Sciatic nerve (tissue), 2 donors: ENCODE measurements at regions not wholly inside any gene's neighbourhood (a gene's known extent, or its start where the extent isn't known, plus 50 kb on each side); places are given as distances from the start of the nearest gene placed in this dataset.

Source experiments
- ATAC-seq: fragments of 200-7000 bp; cut with Tn5 transposase; one replicate; pipeline ENCODE4 v1.9.1; 2020; ENCODE audit warnings: mild to moderate bottlenecking, moderate library complexity
- DNase-seq: peaks from one replicate; pipeline ENCODE4 v3.0.0-alpha.2; 2020; ENCODE audit warnings: low spot score
- intact Hi-C: fragments of 100-400 bp; cut with DNase I; formaldehyde crosslinking; loops from one replicate; pipeline ENCODE4 v1.14.2; 2022
- donor health status: DM: no; HTN: no; CAD: no.
- donor health status: DM: no; HTN: no; CAD: no.

DNA sequence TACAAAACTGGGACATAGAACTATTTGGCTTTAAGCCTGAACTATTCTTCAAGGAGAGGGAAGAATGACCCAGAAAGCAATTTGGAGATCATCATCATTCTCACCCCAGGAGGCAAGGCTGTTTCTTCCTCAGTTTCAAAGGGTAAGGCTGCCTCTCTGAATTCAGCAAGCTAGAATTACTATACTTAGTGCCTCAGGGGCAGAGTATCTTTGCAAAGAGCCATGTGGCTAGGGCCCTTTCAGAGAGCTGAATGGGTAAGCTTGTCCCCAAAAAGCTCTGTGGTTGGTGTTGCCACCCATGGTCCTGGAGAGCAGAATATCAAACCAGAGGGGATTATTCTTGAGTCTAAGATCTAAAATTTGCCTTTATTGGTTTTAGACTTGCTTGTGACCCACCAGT, 720.3 kb upstream of the ARPP21 start:
- ATAC-seq (no peak), DNase-seq (no peak)
- intact Hi-C loops: no loop called here

- no peak for ATAC-seq
These were observed 718.5 kb upstream of the ARPP21 start for GRCh38 chr3:34920806-34921205.

GRCh38 chr3:34924961-34925360, 714.4 kb upstream of the ARPP21 start:
- ATAC-seq: no peak
- intact Hi-C loops: no loop called here
- no peak for DNase-seq

More at GRCh38 chr3:34920806-34921205, 718.5 kb upstream of the ARPP21 start:
- no peak for DNase-seq
- intact Hi-C loops: no loop called here

GRCh38 chr3:34925851-34926250, 713.5 kb upstream of the ARPP21 start:
- ATAC-seq (no peak), DNase-seq (no peak)
- intact Hi-C loops: no loop called here

DNA sequence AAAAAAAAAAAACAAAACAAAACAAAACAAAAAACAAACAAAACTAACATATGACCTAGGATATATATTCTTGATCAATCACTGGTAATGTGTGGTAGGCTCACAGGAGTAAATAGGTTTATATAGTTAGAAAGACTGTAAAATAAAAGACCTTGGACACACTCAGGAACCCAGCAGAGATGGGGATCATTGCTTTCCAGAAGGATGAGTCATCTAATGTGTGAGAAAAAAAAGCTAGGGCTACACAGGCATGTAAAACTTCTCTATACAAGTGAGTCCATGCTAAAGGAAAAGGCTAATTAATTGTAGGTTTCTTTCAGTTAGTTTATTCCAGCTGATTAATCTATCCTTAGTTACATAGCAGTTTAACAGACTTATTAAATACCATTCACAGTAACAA, 710.3 kb upstream of the ARPP21 start:
- intact Hi-C loops: no loop called here
- no peak for ATAC-seq
- no peak for DNase-seq

DNA sequence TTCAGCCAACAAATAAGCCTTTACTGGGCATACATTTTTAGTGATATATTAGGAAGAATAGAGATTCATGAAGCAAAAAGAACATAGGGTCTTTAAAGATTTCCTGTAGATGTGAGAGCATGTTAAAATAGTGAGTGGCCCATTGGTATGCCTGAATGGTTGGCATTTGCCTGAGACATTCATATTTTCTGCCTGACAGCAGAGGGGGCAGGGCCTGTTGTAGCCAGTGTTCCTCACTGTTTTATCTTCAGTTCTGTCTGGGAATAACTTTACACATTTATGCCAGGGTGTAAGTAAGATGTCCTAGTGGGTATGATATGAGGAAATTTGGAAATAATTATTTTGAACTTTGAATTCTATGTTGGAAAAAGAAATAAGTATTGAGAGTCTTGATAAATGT, 704.7 kb upstream of the ARPP21 start:
- intact Hi-C loops: no loop called here
- ATAC-seq (no peak), DNase-seq (no peak)

GRCh38 chr3:34938784-34939183, 700.5 kb upstream of the ARPP21 start:
- ATAC-seq: no peak
- intact Hi-C loops: no loop called here
- DNase-seq: no peak

GRCh38 chr3:34942256-34942655, 697.1 kb upstream of the ARPP21 start:
- no peak for ATAC-seq
- no peak for DNase-seq
- intact Hi-C loops: no loop called here

DNA sequence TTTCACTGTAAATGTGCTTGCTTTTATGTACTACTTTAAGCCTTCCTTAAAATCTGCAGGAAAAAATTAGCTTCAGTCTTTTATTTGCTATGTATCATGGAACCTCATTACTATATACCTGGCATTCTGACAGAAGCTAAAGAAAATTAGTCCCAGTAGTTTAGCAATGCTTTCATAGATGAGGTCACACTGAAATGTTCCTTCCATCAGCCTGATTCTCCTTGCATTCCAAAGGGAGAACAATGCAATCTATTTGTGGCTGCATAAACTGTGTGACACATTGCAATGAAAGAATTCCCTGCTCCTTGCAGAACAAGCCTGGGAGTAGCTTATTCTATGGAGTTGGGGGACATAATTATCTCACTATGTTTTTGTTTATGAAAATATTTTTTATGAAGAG, 691.5 kb upstream of the ARPP21 start:
- DNase-seq: no peak
- no peak for ATAC-seq
- intact Hi-C loops: no loop called here

GRCh38 chr3:34948517-34948916, 690.8 kb upstream of the ARPP21 start:
- no peak for ATAC-seq
- intact Hi-C loops: no loop called here

DNA sequence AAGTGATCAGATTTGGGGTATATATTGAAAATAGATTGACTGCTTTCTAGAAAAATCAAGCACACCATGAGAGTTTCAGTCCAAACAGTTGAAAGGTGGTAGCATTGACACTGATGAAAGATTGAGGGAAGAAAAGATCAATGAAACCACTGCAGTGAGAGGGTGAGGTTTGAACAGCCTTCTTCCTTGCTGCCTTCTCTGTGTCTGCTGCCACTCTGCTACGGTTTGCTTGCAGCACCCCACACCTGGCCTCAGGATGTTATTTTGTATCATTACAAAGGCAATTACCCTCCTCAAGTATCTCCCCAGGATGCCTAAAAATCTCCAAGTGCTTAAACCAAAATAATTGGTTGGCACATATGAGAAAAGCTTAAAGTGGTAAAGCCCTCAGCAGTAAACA, 683.6 kb upstream of the ARPP21 start:
- DNase-seq: no peak
- intact Hi-C loops: no loop called here
- ATAC-seq: no peak

More at GRCh38 chr3:34948517-34948916, 690.8 kb upstream of the ARPP21 start:
- DNase-seq: no peak

- no peak for DNase-seq
- ATAC-seq: no peak
- intact Hi-C loops: no loop called here
These were observed 682.8 kb upstream of the ARPP21 start for GRCh38 chr3:34956511-34956910.

DNA sequence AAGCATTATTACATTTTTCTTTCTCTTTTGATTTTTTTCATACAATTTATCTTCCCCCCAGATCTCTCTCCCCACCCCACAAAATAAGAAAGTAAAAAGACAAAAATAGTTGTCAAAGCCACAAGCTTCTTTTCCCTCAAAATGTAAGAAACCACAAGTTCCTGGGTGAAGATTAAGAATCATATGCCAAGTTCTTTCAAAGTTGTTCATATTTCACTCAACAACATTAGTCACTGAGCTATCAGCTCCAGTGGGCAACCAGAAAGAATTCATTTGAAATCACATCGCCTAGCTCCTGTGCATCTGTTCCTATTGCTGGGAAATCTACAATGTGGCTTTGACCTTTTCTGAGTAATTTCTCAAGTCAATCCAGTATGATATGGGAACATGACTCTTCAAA, 681.6 kb upstream of the ARPP21 start:
- intact Hi-C loops: no loop called here
- DNase-seq (no peak), ATAC-seq (no peak)

GRCh38 chr3:34969513-34969912, 669.8 kb upstream of the ARPP21 start:
- no peak for DNase-seq
- ATAC-seq: no peak
- intact Hi-C loops: no loop called here

- ATAC-seq (no peak), DNase-seq (no peak)
- intact Hi-C loops: no loop called here
These were observed 666.8 kb upstream of the ARPP21 start for GRCh38 chr3:34972481-34972880.

DNA sequence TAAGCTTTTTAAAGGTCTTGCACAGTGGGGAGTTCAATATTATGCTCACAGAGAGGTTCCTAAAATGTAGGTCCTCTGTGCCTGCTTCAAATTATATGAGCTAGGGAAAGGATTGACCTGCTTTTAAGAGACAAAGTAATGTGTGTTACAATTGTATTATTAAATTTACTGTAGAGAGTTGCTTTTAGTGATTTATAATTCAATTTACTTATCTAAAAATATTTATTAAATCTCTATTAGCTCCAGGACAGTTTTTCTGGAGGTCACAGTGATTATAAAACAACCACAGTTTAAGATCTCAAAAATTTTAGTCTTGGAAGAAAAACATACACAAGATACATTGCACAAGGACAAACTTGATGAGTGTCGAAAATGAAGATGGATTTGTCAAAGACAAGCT, 665.7 kb upstream of the ARPP21 start:
- intact Hi-C loops: no loop called here
- no peak for ATAC-seq
- no peak for DNase-seq

GRCh38 chr3:34983631-34984030, 655.7 kb upstream of the ARPP21 start:
- ATAC-seq: no peak
- intact Hi-C loops: no loop called here

GRCh38 chr3:34988296-34988695, 651.0 kb upstream of the ARPP21 start:
- ATAC-seq: no peak
- intact Hi-C loops: no loop called here
- no peak for DNase-seq

More at GRCh38 chr3:34983631-34984030, 655.7 kb upstream of the ARPP21 start:
- DNase-seq: no peak

DNA sequence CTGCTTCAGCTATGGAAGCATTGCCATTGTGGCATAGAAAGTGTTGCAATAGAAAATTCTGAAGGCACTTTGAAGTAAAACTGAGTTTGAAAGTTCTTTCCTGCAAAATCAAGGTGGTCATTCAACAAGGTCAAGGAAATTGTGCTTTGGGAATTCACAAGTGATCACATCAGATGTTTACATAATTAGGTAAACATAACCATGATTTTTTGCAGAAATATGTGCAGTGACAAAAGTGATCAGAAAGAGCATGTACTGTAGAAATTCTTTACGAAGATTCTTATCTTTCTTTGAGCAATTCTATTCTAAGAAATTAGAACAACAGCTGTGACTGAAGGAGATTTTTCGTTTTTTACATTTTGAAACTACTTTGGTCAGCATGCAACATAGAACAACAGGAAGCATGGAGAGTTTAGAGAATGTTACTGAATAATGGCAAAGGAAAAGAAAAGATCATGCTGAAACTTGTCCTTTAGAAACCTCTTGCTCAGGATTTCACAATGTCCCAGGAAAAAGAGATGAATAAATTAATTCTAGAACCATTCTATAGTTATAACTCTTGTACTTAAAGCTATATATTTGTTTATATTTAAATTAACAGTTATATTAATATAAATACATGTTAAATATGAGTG, 643.4 kb upstream of the ARPP21 start:
- DNase-seq: no peak
- intact Hi-C loops: no loop called here
- no peak for ATAC-seq

- intact Hi-C loops: no loop called here
- DNase-seq: no peak
- ATAC-seq: no peak
These were observed 640.4 kb upstream of the ARPP21 start for GRCh38 chr3:34998902-34999301.

- intact Hi-C loops: no loop called here
- DNase-seq (no peak), ATAC-seq (no peak)
These were observed 627.1 kb upstream of the ARPP21 start for GRCh38 chr3:35012214-35012613.

DNA sequence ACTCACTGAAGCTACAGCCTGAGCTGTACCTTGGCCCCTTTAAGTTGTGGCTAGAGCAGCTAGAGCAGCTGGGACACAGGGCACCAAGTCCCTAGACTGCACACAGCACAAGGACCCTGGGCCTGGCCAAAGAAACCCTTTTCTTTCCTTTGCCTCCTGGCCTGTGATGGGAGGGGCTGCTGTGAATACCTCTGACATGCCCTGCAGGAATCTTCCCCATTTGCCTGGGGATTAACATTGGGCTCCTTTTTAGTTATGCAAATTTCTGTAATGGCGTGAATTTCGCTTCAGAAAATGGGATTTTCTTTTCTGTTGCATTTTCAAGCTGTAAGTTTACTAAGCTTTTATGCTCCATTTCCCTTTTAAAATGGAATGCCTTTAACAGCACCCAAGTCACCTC, 611.2 kb upstream of the ARPP21 start:
- intact Hi-C loops: no loop called here
- DNase-seq (no peak), ATAC-seq (no peak)
